GM18867 (cell line): ENCODE measurements at regions not wholly inside any gene's neighbourhood (a gene's known extent, or its start where the extent isn't known, plus 50 kb on each side); places are given as distances from the start of the nearest gene placed in this dataset.

ENCODE experiments used
- ATAC-seq: cut with Tn5 transposase; IDR thresholded peaks from one replicate; pipeline ENCODE4 v1.9.1; 2021; ENCODE audit warnings: mild to moderate bottlenecking, moderate library complexity; ENCODE audit not compliant: unreplicated experiment

GRCh38 chr2:221204699-221205098, 367.4 kb downstream of the EPHA4 start:
- ATAC-seq: no peak

- ATAC-seq: no peak
These were observed 366.9 kb downstream of the EPHA4 start for GRCh38 chr2:221205103-221205673.

GRCh38 chr2:221210686-221211085, 361.4 kb downstream of the EPHA4 start:
- no peak for ATAC-seq

GRCh38 chr2:221211653-221212052, 360.5 kb downstream of the EPHA4 start:
- no peak for ATAC-seq

GRCh38 chr2:221212105-221212504, 360.0 kb downstream of the EPHA4 start:
- ATAC-seq: no peak

GRCh38 chr2:221215487-221215886, 356.6 kb downstream of the EPHA4 start:
- no peak for ATAC-seq

- no peak for ATAC-seq
These were observed 355.5 kb downstream of the EPHA4 start for GRCh38 chr2:221216636-221217035.

- ATAC-seq: no peak
These were observed 346.4 kb downstream of the EPHA4 start for GRCh38 chr2:221225752-221226151.

GRCh38 chr2:221228214-221228769, 343.8 kb downstream of the EPHA4 start:
- no peak for ATAC-seq

GRCh38 chr2:221229099-221229498, 343.0 kb downstream of the EPHA4 start:
- no peak for ATAC-seq

GRCh38 chr2:221231511-221231910, 340.6 kb downstream of the EPHA4 start:
- no peak for ATAC-seq

GRCh38 chr2:221235941-221236340, 336.2 kb downstream of the EPHA4 start:
- no peak for ATAC-seq

GRCh38 chr2:221241072-221241471, 331.0 kb downstream of the EPHA4 start:
- no peak for ATAC-seq

- no peak for ATAC-seq
These were observed 328.3 kb downstream of the EPHA4 start for GRCh38 chr2:221243771-221244170.

- ATAC-seq: no peak
These were observed 327.1 kb downstream of the EPHA4 start for GRCh38 chr2:221245045-221245444.

- no peak for ATAC-seq
These were observed 326.3 kb downstream of the EPHA4 start for GRCh38 chr2:221245772-221246171.

GRCh38 chr2:221254299-221254698, 317.8 kb downstream of the EPHA4 start:
- no peak for ATAC-seq

GRCh38 chr2:221255862-221256261, 316.2 kb downstream of the EPHA4 start:
- no peak for ATAC-seq

GRCh38 chr2:221258464-221258863, 313.6 kb downstream of the EPHA4 start:
- ATAC-seq: no peak

- ATAC-seq: no peak
These were observed 309.5 kb downstream of the EPHA4 start for GRCh38 chr2:221262651-221263050.

GRCh38 chr2:221263573-221263972, 308.5 kb downstream of the EPHA4 start:
- ATAC-seq: no peak

- ATAC-seq: no peak
These were observed 307.8 kb downstream of the EPHA4 start for GRCh38 chr2:221264318-221264717.

GRCh38 chr2:221267773-221268425, 304.2 kb downstream of the EPHA4 start:
- no peak for ATAC-seq
